Muscle of arm (tissue), 1 donor: ENCODE measurements at regions not wholly inside any gene's neighbourhood (a gene's known extent, or its start where the extent isn't known, plus 50 kb on each side); places are given as distances from the start of the nearest gene placed in this dataset.

Source experiments
- DNase-seq: peaks from one replicate; pipeline ENCODE4 v3.0.0-alpha.2; 2013

DNA sequence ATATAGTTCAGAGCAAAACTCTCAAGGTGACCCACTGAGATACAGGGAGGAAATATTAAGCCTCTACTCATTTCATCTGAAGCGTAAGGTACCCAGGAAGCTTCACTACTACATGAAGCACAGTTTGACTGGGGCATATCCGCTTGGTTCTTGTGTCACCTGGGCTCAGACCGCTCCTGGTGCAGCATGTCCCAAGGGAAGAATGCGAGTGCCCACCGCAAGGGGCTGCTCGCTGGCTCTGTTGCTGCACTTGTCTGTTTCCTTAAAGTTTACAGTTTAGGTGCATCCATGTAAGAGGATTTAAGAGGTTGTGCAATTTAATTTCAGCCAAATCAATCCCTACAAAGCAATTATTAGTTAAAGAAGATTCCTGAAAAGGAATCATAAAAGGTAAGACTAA is 507.8 kb downstream of the FBXO15 start:
- no peak for DNase-seq

GRCh38 chr18:73638709-73639108 is 508.9 kb downstream of the FBXO15 start:
- no peak for DNase-seq

DNA sequence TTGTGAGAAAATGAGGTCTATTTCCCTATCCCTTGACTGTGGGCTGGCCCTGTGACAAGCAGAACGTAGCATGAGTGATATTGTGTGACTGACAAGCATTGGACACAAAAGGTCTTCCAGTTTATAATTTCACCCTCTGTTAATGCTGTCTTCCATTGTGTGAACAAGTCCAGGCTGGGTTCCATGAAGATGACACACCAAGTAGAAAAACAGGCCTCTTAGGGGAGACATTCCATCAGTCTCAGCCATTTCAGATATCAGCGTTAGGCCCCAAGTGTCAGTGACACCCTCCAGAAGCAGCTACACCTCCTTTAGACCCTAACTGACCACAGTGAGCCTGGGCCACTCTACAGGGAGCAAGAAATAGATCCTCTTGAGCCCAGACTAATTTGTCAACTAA is 511.3 kb downstream of the FBXO15 start:
- no peak for DNase-seq

GRCh38 chr18:73626859-73627258 is 520.8 kb downstream of the FBXO15 start:
- no peak for DNase-seq

GRCh38 chr18:73626221-73626620 is 521.4 kb downstream of the FBXO15 start:
- DNase-seq: no peak

DNA sequence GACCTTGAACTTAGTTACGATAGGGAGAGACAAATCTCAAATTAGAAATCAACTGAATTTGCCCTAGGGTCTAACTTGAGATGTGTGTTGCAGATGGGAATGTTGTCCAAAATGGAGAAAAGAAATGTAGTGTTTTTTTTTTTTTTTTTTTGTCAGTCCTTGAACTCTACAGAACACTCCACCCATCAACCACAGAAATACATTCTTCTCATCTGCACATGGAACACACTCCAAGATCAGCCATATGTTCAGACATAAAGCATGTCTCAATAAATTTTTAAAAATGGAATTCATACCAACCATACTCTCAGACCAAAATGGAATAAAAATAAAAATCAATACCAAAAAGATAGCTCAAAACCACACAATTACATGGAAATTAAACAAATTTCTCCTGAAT is 526.5 kb downstream of the FBXO15 start:
- DNase-seq: no peak

- DNase-seq: no peak
Measured at GRCh38 chr18:73617981-73618380, 529.7 kb downstream of the FBXO15 start.

GRCh38 chr18:73615506-73615905 is 532.1 kb downstream of the FBXO15 start:
- no peak for DNase-seq

DNA sequence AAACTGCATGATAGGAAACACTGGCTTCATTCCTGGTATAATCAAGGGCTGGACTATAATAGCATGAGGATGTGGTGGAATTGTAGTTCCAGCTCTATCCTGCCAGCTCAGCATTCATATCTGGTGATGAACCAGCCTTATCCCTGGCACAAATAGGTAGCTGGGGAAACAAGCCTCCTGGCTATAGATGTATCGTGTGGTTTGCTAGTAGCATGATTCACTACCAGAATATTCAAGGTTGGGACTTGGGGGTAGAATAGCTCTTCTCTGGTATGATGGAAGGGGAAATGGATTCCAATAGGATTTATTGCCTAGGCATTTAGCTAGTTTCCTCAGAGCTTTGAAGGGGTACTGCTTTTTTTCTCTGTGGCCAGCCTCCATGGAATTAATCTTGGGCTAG is 532.8 kb downstream of the FBXO15 start:
- DNase-seq: no peak

DNA sequence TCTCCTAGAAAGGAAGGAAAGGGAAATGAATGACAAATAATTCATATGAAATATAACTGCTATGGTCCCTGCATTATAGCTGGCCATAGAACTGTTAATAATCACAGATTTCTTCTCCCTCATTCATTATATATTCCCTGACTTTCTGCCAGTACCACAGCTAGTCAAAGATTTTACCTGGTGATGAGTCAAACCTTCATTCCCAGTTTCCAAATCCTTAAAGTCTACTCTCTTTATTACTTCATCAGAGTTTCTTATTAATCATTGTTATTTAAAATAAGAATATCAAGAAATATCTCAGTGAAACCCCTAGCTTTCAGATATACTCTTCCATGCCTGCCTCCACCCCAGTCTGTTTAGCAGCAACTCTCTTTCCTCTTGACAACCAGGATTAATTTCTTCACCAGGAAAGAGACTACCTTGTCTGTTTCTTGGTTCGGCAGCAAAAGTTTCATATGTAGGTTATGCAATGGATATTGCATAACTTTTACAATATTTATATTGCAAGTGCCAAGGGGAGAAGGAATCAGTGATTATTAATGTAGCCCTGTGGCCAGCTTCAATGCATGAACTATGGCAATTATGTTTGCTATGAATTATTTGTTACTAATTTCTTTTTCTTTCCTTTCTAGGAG is 533.8 kb downstream of the FBXO15 start:
- DNase-seq: no peak

- DNase-seq: no peak
Measured at GRCh38 chr18:73597832-73598615, 549.6 kb downstream of the FBXO15 start.

DNA sequence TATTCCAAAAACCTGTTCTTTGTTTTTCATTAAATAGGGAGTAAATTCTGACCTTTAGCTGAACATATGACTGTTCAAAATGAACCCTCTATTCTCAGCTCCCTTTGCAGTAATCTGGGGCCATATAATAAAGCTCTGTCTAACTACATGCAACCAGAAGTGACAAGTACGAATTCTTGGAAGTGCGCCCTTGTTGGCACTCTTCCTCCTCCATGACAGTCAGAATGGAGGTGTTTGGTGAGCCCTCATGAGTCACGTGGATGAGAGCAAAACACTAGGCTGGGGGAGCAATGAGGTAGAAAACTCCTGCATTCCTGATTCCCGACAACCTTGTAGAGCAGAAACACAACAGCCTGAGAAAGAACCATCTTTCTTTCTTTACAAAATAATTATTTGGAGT is 552.9 kb downstream of the FBXO15 start:
- DNase-seq: no peak

- no peak for DNase-seq
Measured at GRCh38 chr18:73593207-73593606, 554.4 kb downstream of the FBXO15 start.

GRCh38 chr18:73590950-73591349 is 556.7 kb downstream of the FBXO15 start:
- no peak for DNase-seq

DNA sequence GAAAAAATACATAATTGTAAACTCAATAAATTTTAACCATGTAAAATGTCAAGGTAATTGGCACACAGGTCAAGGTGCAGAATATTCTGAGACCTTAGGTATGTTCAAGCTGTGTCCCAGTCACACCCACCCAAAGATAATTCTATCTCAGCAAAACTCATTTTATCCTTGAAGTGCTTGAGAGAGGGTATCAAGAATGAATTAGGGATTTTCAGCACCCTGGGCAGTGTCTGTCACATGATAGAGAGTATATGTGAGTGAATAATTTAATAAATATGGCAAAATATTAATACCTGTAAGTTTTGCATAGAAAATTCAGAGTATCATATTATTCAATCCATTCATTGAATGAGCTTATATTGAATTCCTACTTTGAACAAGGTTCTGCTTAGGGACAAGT is 567.9 kb downstream of the FBXO15 start:
- DNase-seq: no peak

- no peak for DNase-seq
Measured at GRCh38 chr18:73577365-73577764, 570.3 kb downstream of the FBXO15 start.

- no peak for DNase-seq
Measured at GRCh38 chr18:73563901-73564472, 583.6 kb downstream of the FBXO15 start.

DNA sequence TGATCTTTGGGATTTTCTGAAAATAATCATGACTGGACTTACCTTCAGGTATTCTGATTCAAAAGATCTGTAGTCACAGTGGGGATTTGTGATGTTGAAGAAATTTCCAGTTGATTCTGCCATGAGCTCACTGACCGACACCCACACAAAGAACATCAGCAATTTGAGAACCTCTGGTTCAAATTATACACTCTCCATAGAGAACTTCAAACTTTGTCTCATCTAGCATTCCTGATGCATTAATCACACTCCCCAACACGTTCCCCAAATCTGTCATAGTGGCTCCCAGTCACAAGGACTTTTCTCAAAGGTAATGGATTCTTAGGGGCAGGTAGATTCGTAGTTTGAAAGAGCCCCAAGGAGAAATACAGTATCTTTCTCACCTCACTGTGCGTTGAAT is 584.3 kb downstream of the FBXO15 start:
- DNase-seq: no peak

- DNase-seq: no peak
Measured at GRCh38 chr18:73556904-73557303, 590.7 kb downstream of the FBXO15 start.

- DNase-seq: no peak
Measured at GRCh38 chr18:73552171-73552570, 595.5 kb downstream of the FBXO15 start.

DNA sequence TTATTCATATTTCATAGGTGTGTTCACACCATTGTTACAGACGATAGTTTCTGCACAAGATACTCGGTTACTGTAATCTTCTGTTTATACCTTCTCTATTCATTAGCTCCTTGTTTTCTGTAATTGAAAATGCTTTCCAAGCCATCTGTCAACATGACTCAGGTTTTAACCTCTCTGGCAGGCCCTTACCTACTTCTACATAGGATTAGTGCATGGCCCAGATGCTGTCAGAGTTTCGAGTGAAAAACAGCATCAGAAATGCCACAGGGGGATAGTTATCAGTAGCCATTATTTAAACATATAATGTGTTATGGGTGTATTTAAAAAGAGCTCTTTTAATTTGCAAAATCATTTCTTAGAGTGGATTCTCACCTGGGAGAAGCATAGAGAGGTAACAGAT is 596.4 kb downstream of the FBXO15 start:
- no peak for DNase-seq

DNA sequence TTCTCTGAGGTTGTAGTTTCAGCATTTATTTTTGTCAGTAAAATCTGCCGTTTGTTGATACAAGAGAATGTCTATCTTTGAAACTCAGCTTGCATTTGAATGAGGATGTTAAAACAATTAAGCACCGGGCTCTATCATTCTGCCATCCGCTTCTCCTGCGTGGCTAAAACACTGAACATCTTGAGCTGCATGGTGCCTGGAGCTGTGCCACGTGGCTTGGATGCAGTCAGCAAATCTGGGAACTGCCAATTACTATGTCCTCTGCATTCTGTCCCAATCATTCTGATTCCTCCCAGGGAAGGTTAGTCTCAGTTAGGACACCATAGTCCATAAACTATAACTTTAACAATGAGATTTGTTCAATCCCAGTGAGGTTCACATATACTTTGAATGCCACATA is 598.4 kb downstream of the FBXO15 start:
- DNase-seq: no peak

DNA sequence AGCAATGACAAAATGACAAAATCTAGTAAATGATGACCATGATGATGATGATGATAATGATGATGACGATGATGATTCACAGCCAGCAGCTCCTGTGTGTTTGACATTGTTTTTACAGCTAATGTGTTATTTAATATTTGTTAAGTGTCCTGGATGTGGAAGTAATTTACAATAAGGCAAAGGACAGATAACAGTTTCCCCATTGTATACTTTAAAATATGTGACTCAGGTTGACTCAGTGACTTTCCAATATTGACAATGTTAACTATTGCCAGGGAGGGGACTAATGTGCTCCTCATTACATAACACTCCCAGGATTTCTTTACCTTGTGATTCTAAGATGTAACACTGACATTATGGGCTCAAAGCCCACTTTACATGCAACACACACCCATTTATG is 602.2 kb downstream of the FBXO15 start:
- no peak for DNase-seq
